ENCODE measurements at regions not wholly inside any gene's neighbourhood (a gene's known extent, or its start where the extent isn't known, plus 50 kb on each side); places are given as distances from the start of the nearest gene placed in this dataset.

GRCh38 chr22:47558828-47559700 lies 796.6 kb downstream of the TBC1D22A start:
- Mint-ChIP-seq H3K27me3 (peaks cover 7% of the 10 kb centered on the region), H3K27ac (no peak overlapping the region), H3K9me3 (peaks cover 0 to 2% (median 0%) of the 10 kb centered on the region in 3 donors), H3K4me1 (no peaks in the 10 kb centered on the region), H3K4me3 (no peak overlapping the region), H3K36me3 (no peaks in the 10 kb centered on the region)

GRCh38 chr22:47556473-47556872 lies 794.0 kb downstream of the TBC1D22A start:
- no peak overlapping the region for H3K4me3 Mint-ChIP-seq
- H3K27ac Mint-ChIP-seq = no peak overlapping the region
- peaks cover 3% of the 10 kb centered on the region for H3K27me3 Mint-ChIP-seq
- no peaks in the 10 kb centered on the region for H3K36me3 Mint-ChIP-seq
- H3K4me1 Mint-ChIP-seq = no peaks in the 10 kb centered on the region
- H3K9me3 Mint-ChIP-seq = peaks cover 0 to 2% (median 0%) of the 10 kb centered on the region in 3 donors

- H3K9me3 Mint-ChIP-seq = peaks cover 0 to 2% (median 0%) of the 10 kb centered on the region in 3 donors
- H3K4me3 Mint-ChIP-seq = no peak overlapping the region
- peaks cover 5% of the 10 kb centered on the region for H3K27me3 Mint-ChIP-seq
- H3K4me1 Mint-ChIP-seq = no peaks in the 10 kb centered on the region
- H3K36me3 Mint-ChIP-seq = no peaks in the 10 kb centered on the region
- no peak overlapping the region for H3K27ac Mint-ChIP-seq
These were observed 791.0 kb downstream of the TBC1D22A start for GRCh38 chr22:47553436-47553835.

- Mint-ChIP-seq H3K9me3 (no peaks in the 10 kb centered on the region), H3K36me3 (no peaks in the 10 kb centered on the region), H3K4me3 (no peak overlapping the region), H3K27ac (no peak overlapping the region), H3K4me1 (no peaks in the 10 kb centered on the region), H3K27me3 (peaks cover 3% of the 10 kb centered on the region)
These were observed 790.2 kb downstream of the TBC1D22A start for GRCh38 chr22:47552541-47553205.

- Mint-ChIP-seq H3K4me1 (no peaks in the 10 kb centered on the region), H3K36me3 (no peaks in the 10 kb centered on the region), H3K27me3 (peaks cover 3% of the 10 kb centered on the region), H3K9me3 (no peaks in the 10 kb centered on the region), H3K4me3 (no peak overlapping the region), H3K27ac (no peak overlapping the region)
These were observed 789.6 kb downstream of the TBC1D22A start for GRCh38 chr22:47552024-47552423.

GRCh38 chr22:47551431-47551775 lies 789.0 kb downstream of the TBC1D22A start:
- H3K9me3 Mint-ChIP-seq = no peaks in the 10 kb centered on the region
- H3K4me3 Mint-ChIP-seq = no peak overlapping the region
- no peak overlapping the region for H3K27ac Mint-ChIP-seq
- H3K36me3 Mint-ChIP-seq = no peaks in the 10 kb centered on the region
- peaks cover 3% of the 10 kb centered on the region for H3K27me3 Mint-ChIP-seq
- H3K4me1 Mint-ChIP-seq = no peaks in the 10 kb centered on the region

- H3K27ac Mint-ChIP-seq = no peak overlapping the region
- no peaks in the 10 kb centered on the region for H3K36me3 Mint-ChIP-seq
- H3K4me1 Mint-ChIP-seq = no peaks in the 10 kb centered on the region
- no peak overlapping the region for H3K4me3 Mint-ChIP-seq
- H3K27me3 Mint-ChIP-seq = peaks cover 3% of the 10 kb centered on the region
- H3K9me3 Mint-ChIP-seq = peaks cover 0 to under 1% (median 0%) of the 10 kb centered on the region in 3 donors
These were observed 788.3 kb downstream of the TBC1D22A start for GRCh38 chr22:47550524-47551430.

- Mint-ChIP-seq H3K27ac (no peak overlapping the region), H3K27me3 (peaks cover 3% of the 10 kb centered on the region), H3K36me3 (no peaks in the 10 kb centered on the region), H3K4me1 (no peaks in the 10 kb centered on the region), H3K9me3 (peaks cover 0 to 4% (median 0%) of the 10 kb centered on the region in 3 donors), H3K4me3 (no peak overlapping the region)
These were observed 787.4 kb downstream of the TBC1D22A start for GRCh38 chr22:47549741-47550340.

- Mint-ChIP-seq H3K4me3 (no peak overlapping the region), H3K9me3 (peaks cover 0 to 4% (median 0%) of the 10 kb centered on the region in 3 donors), H3K27ac (no peak overlapping the region), H3K4me1 (no peaks in the 10 kb centered on the region), H3K36me3 (no peaks in the 10 kb centered on the region), H3K27me3 (peaks cover 3% of the 10 kb centered on the region)
These were observed 786.7 kb downstream of the TBC1D22A start for GRCh38 chr22:47548953-47549740.

- Mint-ChIP-seq H3K27ac (no peak overlapping the region), H3K36me3 (no peaks in the 10 kb centered on the region), H3K9me3 (peaks cover 0 to 4% (median 2%) of the 10 kb centered on the region in 3 donors), H3K4me1 (no peaks in the 10 kb centered on the region), H3K27me3 (peaks cover 3% of the 10 kb centered on the region), H3K4me3 (no peak overlapping the region)
These were observed 785.6 kb downstream of the TBC1D22A start for GRCh38 chr22:47547881-47548650.

- H3K27ac Mint-ChIP-seq = no peak overlapping the region
- no peaks in the 10 kb centered on the region for H3K36me3 Mint-ChIP-seq
- no peak overlapping the region for H3K4me3 Mint-ChIP-seq
- peaks cover 0 to 4% (median 2%) of the 10 kb centered on the region in 3 donors for H3K9me3 Mint-ChIP-seq
- H3K27me3 Mint-ChIP-seq = peaks cover 3% of the 10 kb centered on the region
- no peaks in the 10 kb centered on the region for H3K4me1 Mint-ChIP-seq
These were observed 784.8 kb downstream of the TBC1D22A start for GRCh38 chr22:47547239-47547661.

GRCh38 chr22:47544696-47545095 lies 782.2 kb downstream of the TBC1D22A start:
- no peaks in the 10 kb centered on the region for H3K27me3 Mint-ChIP-seq
- peaks cover 0 to 4% (median 2%) of the 10 kb centered on the region in 3 donors for H3K9me3 Mint-ChIP-seq
- H3K27ac Mint-ChIP-seq = peak overlapping the region in 1 of 3 donors; percentile 71
- no peaks in the 10 kb centered on the region for H3K4me1 Mint-ChIP-seq
- no peaks in the 10 kb centered on the region for H3K36me3 Mint-ChIP-seq
- H3K4me3 Mint-ChIP-seq = no peak overlapping the region

- H3K4me3 Mint-ChIP-seq = no peak overlapping the region
- no peaks in the 10 kb centered on the region for H3K4me1 Mint-ChIP-seq
- H3K27me3 Mint-ChIP-seq = no peaks in the 10 kb centered on the region
- peaks cover 0 to 4% (median 2%) of the 10 kb centered on the region in 3 donors for H3K9me3 Mint-ChIP-seq
- no peak overlapping the region for H3K27ac Mint-ChIP-seq
- no peaks in the 10 kb centered on the region for H3K36me3 Mint-ChIP-seq
These were observed 781.0 kb downstream of the TBC1D22A start for GRCh38 chr22:47543447-47543846.
